Lung (tissue), 11 donors: ENCODE measurements at regions not wholly inside any gene's neighbourhood (a gene's known extent, or its start where the extent isn't known, plus 50 kb on each side); places are given as distances from the start of the nearest gene placed in this dataset.

Experiments used
- ATAC-seq: fragments of 200-7000 bp; cut with Tn5 transposase; one replicate; pipeline ENCODE4 v1.9.1; 2020; ENCODE audit warnings: moderate number of reproducible peaks; ENCODE audit not compliant: insufficient read depth, low FRiP score
- DNase-seq, 3 donors: peaks; one replicate each; pipeline ENCODE4 v3.0.0-alpha.2; 2013 to 2017
- H3K27ac ChIP-seq, 2 donors: one replicate each; pipeline ENCODE4 v1.5.1; 2013; ENCODE audit warnings: mild to moderate bottlenecking in 2 of 2, moderate library complexity in 2 of 2, control low read depth in 1 of 2, inconsistent platforms in 1 of 2, low read depth in 1 of 2, low read length in 1 of 2
- H3K27me3 ChIP-seq, 3 donors: one replicate each; pipeline ENCODE4 v1.5.1; 2013; ENCODE audit warnings: low read length in 2 of 3; ENCODE audit not compliant: control insufficient read depth in 3 of 3, insufficient read depth in 3 of 3
- H3K36me3 ChIP-seq, 4 donors: one replicate each; pipeline ENCODE4 v1.5.1; 2013; ENCODE audit warnings: low read length in 4 of 4, mild to moderate bottlenecking in 1 of 4, moderate library complexity in 1 of 4; ENCODE audit not compliant: control insufficient read depth in 4 of 4, insufficient read depth in 4 of 4
- H3K4me1 ChIP-seq, 5 donors: one replicate each; pipeline ENCODE4 v1.5.1; 2013; ENCODE audit warnings: low read length in 5 of 5, mild to moderate bottlenecking in 2 of 5, moderate library complexity in 1 of 5; ENCODE audit not compliant: control insufficient read depth in 5 of 5, insufficient read depth in 5 of 5
- H3K4me3 ChIP-seq: one replicate; pipeline ENCODE4 v1.5.1; 2013; ENCODE audit warnings: mild to moderate bottlenecking, control low read depth, moderate library complexity
- H3K9ac ChIP-seq, 2 donors: one replicate each; pipeline ENCODE4 v1.5.1; 2013; ENCODE audit warnings: low read length in 2 of 2, control low read depth in 1 of 2; ENCODE audit not compliant: insufficient read depth in 1 of 2
- H3K9me3 ChIP-seq, 4 donors: one replicate each; pipeline ENCODE4 v1.5.1; 2013; ENCODE audit warnings: low read length in 3 of 4, mild to moderate bottlenecking in 1 of 4, moderate library complexity in 1 of 4; ENCODE audit not compliant: control insufficient read depth in 4 of 4, insufficient read depth in 3 of 4
- WGBS, 2 donors: extraction: QIAGEN DNeasy Blood & Tissue Kit; methylation state at CpG; one replicate each; pipeline ENCODE4 v1.1.7; 2013; 5-methylcytosine and 5-hydroxymethylcytosine counted together
- TF ChIP-seq, protein P1 (sequence below): IDR thresholded peaks from 2 replicates; pipeline ENCODE4 v1.5.1; 2012; ENCODE audit warnings: mild to moderate bottlenecking; ENCODE audit errors: control extremely low read depth, extremely low read depth
- donor health status: control.
- donor health status: control.
- donor health status: Bipolar disorder and iron deficiency.
- donor health status: healthy.
- donor health status: DM: yes; HTN: yes; CAD: no.

DNA sequence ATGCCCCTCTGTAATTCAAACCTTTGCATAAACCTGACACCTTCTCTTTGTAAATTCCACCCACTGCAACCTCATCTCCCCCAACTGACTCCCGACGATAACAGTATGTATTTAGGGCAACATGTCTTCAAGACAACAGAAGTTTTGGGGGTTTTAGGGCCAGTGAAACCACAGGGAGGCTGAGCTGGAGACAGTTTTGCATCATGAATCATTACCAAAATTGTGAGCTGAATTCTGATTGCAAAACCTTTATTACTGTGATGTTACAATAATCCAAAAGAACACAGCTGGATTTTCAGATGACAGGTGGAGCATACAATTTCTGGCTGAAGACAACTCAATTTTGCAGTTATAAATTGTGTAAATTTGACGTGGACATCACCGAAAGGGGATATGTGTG lies 281.3 kb upstream of the TTC14 start:
- Histone ChIP-seq H3K9ac (no peak overlapping the region), H3K27me3 (no peaks in the 10 kb centered on the region), H3K27ac (no peak overlapping the region), H3K36me3 (no peaks in the 10 kb centered on the region), H3K9me3 (peaks cover 0 to 4% (median 0%) of the 10 kb centered on the region in 4 donors), H3K4me1 (no peaks in the 10 kb centered on the region), H3K4me3 (no peak overlapping the region)
- ATAC-seq (no peak), DNase-seq (no peak)
- 83 to 90% methylated on average over 4 of the region's 4 CpGs for WGBS, 2 donors
- TF ChIP-seq, protein P1, sequence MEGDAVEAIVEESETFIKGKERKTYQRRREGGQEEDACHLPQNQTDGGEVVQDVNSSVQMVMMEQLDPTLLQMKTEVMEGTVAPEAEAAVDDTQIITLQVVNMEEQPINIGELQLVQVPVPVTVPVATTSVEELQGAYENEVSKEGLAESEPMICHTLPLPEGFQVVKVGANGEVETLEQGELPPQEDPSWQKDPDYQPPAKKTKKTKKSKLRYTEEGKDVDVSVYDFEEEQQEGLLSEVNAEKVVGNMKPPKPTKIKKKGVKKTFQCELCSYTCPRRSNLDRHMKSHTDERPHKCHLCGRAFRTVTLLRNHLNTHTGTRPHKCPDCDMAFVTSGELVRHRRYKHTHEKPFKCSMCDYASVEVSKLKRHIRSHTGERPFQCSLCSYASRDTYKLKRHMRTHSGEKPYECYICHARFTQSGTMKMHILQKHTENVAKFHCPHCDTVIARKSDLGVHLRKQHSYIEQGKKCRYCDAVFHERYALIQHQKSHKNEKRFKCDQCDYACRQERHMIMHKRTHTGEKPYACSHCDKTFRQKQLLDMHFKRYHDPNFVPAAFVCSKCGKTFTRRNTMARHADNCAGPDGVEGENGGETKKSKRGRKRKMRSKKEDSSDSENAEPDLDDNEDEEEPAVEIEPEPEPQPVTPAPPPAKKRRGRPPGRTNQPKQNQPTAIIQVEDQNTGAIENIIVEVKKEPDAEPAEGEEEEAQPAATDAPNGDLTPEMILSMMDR = no peak

DNA sequence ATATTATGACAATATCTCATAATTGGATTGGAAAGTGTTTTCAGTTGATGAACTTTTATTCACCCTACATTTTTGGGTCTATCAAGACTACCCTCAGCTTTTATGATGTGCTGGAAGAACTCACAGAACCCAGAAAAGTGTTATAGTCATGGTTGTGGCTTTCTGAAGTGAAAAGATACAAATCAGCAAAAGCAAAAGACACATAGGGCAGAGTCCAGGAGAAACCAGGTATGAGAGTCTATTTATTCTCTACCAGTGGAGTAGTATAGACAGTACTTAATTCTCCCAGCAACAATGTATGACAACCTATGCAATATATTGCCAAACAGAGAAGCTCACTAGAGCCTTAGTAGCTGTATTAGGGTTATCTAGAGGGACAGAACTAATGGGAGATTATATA lies 280.4 kb upstream of the TTC14 start:
- TF ChIP-seq, protein P1 = no peak

DNA sequence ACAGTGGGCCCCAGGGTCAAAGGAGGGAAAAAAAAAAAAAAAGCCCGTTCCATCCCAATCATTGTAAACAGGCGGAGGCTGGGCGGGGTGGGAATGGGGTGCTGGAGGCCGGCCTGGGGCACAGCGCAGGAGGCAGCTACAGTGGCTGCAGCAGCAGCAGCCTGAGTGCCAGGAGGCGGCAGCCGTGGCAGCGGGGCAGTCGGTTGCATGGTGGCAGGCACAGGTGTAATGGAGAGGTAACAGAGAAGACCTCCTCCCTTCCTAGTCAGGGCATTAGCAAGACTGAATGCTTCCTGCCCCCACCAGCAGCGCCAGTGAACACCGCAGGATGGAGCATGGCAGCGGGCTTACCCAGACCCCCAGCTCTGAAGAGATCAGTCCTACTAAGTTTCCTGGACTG lies 279.1 kb upstream of the TTC14 start:
- peaks cover 0 to 4% (median 0%) of the 10 kb centered on the region in 4 donors for H3K9me3 ChIP-seq
- H3K36me3 ChIP-seq = no peaks in the 10 kb centered on the region
- no peak overlapping the region for H3K4me3 ChIP-seq
- no peak overlapping the region for H3K27ac ChIP-seq
- no peak for DNase-seq
- TF ChIP-seq, protein P1 = no peak
- H3K9ac ChIP-seq = no peak overlapping the region
- no peaks in the 10 kb centered on the region for H3K4me1 ChIP-seq
- no peak for ATAC-seq
- no peaks in the 10 kb centered on the region for H3K27me3 ChIP-seq
- 94 to 96% methylated on average over 12 of the region's 12 CpGs for WGBS, 2 donors

More for the DNA sequence above, 280.4 kb upstream of the TTC14 start:
- Histone ChIP-seq H3K36me3 (no peaks in the 10 kb centered on the region), H3K9ac (no peak overlapping the region), H3K4me3 (no peak overlapping the region), H3K27ac (no peak overlapping the region), H3K27me3 (no peaks in the 10 kb centered on the region), H3K9me3 (peaks cover 0 to 4% (median 0%) of the 10 kb centered on the region in 4 donors), H3K4me1 (no peaks in the 10 kb centered on the region)
- DNase-seq = no peak
- no peak for ATAC-seq

DNA sequence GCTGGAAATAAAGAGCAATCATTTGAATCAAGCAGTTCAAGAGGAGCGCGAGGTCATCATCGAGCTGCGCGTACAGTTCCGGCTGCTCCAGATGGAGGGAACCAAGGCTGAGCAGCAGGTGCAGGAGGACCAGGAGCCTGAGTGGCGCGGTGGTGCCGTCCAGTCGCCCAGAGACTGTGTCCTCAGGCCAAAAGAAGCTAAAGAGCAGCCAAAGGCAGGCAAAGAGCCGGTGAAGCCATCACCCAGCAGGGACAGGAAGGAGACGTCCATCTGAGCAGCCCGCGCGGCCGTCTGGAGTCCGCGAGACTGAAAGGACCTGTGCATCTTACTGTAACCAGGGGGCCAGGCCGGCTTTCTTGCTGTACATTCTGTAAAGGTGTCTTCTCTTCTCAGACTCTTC lies 277.2 kb upstream of the TTC14 start:
- DNase-seq (no peak), ATAC-seq (no peak)
- no peaks in the 10 kb centered on the region for H3K36me3 ChIP-seq
- no peaks in the 10 kb centered on the region for H3K27me3 ChIP-seq
- H3K4me3 ChIP-seq = no peak overlapping the region
- H3K9me3 ChIP-seq = peaks cover 0 to 4% (median 0%) of the 10 kb centered on the region in 4 donors
- TF ChIP-seq, protein P1 = no peak
- H3K27ac ChIP-seq = no peak overlapping the region
- H3K4me1 ChIP-seq = no peaks in the 10 kb centered on the region
- no peak overlapping the region for H3K9ac ChIP-seq
- 90 to 96% methylated on average over 19 of the region's 19 CpGs for WGBS, 2 donors
